A673 (cell line): ENCODE measurements at regions not wholly inside any gene's neighbourhood (a gene's known extent, or its start where the extent isn't known, plus 50 kb on each side); places are given as distances from the start of the nearest gene placed in this dataset.

Experiments used
- EZH2 ChIP-seq: fragments of 200-600 bp; sonication (generic); IDR thresholded peaks from 2 replicates; pipeline ENCODE4 v1.6.1; 2017; ENCODE audit warnings: borderline replicate concordance, low read depth, mild to moderate bottlenecking, mixed read lengths, antibody characterized with exemption, low read length; ENCODE audit not compliant: poor library complexity, severe bottlenecking
- TF ChIP-seq, protein P1 (sequence below): fragments of 300-800, 200-600 bp; sonication (generic); conservative IDR thresholded peaks from 2 replicates; pipeline ENCODE4 v1.5.1; 2017; ENCODE audit warnings: low read depth, mild to moderate bottlenecking, antibody characterized with exemption, low read length, moderate library complexity, mixed read lengths

DNA sequence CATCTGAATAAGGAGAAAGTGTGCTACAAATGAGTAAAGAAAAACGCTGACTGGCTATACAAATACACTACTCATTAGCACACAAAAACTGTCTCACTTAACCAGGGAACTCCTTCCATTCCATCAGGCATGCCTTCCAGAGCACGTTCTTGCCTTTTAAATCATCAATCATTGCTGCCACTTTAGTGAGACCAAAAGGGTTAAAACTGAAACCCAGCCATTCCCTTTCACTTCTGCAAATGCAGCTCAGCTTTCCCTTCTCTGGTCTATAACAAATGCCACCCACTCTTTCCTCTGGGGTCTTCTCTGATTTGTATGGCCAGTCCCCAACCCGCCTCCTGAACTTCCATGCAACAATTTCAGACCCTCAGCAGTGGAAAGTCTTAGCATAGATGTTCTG is 231.5 kb downstream of the TRIML1 start:
- TF ChIP-seq, protein P1, sequence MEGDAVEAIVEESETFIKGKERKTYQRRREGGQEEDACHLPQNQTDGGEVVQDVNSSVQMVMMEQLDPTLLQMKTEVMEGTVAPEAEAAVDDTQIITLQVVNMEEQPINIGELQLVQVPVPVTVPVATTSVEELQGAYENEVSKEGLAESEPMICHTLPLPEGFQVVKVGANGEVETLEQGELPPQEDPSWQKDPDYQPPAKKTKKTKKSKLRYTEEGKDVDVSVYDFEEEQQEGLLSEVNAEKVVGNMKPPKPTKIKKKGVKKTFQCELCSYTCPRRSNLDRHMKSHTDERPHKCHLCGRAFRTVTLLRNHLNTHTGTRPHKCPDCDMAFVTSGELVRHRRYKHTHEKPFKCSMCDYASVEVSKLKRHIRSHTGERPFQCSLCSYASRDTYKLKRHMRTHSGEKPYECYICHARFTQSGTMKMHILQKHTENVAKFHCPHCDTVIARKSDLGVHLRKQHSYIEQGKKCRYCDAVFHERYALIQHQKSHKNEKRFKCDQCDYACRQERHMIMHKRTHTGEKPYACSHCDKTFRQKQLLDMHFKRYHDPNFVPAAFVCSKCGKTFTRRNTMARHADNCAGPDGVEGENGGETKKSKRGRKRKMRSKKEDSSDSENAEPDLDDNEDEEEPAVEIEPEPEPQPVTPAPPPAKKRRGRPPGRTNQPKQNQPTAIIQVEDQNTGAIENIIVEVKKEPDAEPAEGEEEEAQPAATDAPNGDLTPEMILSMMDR, result no peak
- no peak for TF ChIP-seq EZH2
